ENCODE measurements at regions not wholly inside any gene's neighbourhood (a gene's known extent, or its start where the extent isn't known, plus 50 kb on each side); places are given as distances from the start of the nearest gene placed in this dataset.

DNA sequence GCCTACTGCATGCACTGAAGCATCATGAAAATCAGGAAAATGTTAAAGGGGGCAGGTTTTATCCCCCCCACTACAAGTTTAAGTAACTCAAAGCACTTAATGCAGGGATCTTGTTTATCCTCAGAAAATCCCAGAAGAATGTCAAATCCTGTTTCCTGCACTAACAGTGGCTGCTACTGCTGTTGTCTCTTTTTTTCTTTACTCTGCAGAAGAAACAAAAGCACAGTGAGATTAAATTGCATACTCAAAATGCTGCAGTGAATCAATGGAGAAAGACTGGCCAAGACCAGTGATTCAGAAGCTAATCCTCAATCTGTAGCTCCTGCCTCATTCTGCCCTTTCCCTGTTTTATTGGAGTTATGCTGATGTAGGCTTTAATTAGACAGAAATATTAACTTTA, 332.3 kb upstream of the FIGN start:
- Histone ChIP-seq H3K79me2 (ENCODE audit: control insufficient read depth, insufficient read depth, low read length) (no peaks in the 10 kb centered on the region), H4K20me1 (ENCODE audit: control insufficient read depth, extremely low read depth, insufficient read depth, low read length) (no peaks in the 10 kb centered on the region), H3K27me3 (ENCODE audit: control insufficient read depth, extremely low read depth, insufficient read depth, low read length) (no peaks in the 10 kb centered on the region), H3K9me1 (ENCODE audit: control insufficient read depth, extremely low read depth, insufficient read depth, low read length) (no peaks in the 10 kb centered on the region), H3K9me3 (ENCODE audit: control insufficient read depth, low read depth, low read length) (no peaks in the 10 kb centered on the region), H3K36me3 (ENCODE audit: control insufficient read depth in 2 of 2, extremely low read depth in 1 of 2, insufficient read depth in 2 of 2, low read length in 2 of 2) (no peaks in the 10 kb centered on the region), H3K4me2 (ENCODE audit: control insufficient read depth, extremely low read depth, insufficient read depth, low read depth, low read length) (no peak overlapping the region), H3K4me1 (ENCODE audit: control insufficient read depth, extremely low read depth, insufficient read depth, low read length) (no peaks in the 10 kb centered on the region), H3K27ac (ENCODE audit: control insufficient read depth, insufficient read depth, low read length) (no peak overlapping the region), H3K9ac (ENCODE audit: control insufficient read depth, extremely low read depth, insufficient read depth, low read length) (no peak overlapping the region), H3K4me3 (ENCODE audit: control insufficient read depth in 2 of 3, extremely low read depth in 1 of 3, insufficient read depth in 2 of 3, low read depth in 1 of 3, low read length in 3 of 3) (no peak overlapping the region), H2AFZ (ENCODE audit: control insufficient read depth, low read length) (no peak overlapping the region)
- FAIRE-seq (no peak), DNase-seq (ENCODE audit: low read depth, low spot score) (no peak)
- TF ChIP-seq, protein P1, sequence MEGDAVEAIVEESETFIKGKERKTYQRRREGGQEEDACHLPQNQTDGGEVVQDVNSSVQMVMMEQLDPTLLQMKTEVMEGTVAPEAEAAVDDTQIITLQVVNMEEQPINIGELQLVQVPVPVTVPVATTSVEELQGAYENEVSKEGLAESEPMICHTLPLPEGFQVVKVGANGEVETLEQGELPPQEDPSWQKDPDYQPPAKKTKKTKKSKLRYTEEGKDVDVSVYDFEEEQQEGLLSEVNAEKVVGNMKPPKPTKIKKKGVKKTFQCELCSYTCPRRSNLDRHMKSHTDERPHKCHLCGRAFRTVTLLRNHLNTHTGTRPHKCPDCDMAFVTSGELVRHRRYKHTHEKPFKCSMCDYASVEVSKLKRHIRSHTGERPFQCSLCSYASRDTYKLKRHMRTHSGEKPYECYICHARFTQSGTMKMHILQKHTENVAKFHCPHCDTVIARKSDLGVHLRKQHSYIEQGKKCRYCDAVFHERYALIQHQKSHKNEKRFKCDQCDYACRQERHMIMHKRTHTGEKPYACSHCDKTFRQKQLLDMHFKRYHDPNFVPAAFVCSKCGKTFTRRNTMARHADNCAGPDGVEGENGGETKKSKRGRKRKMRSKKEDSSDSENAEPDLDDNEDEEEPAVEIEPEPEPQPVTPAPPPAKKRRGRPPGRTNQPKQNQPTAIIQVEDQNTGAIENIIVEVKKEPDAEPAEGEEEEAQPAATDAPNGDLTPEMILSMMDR (optimal IDR thresholded peaks at IDR 0.05 in 1 of 3, IDR thresholded peaks at IDR 0.05 in 1 of 3, conservative IDR thresholded peaks at IDR 0.05 in 1 of 3; ENCODE audit: extremely low read depth in 1 of 3, insufficient read depth in 2 of 3, low read length in 3 of 3) = no peak
- no peak for TF ChIP-seq EZH2 (IDR thresholded peaks at IDR 0.05; ENCODE audit: low read length)
- dilution Hi-C loops (cut with MboI; ENCODE audit: extremely low pct_ligation_motif_present, low sequenced_read_pairs) = no loop called here

GRCh38 chr2:164066095-164066494, 330.3 kb upstream of the FIGN start:
- Histone ChIP-seq H3K9ac (ENCODE audit: control insufficient read depth, extremely low read depth, insufficient read depth, low read length) (no peak overlapping the region), H3K27me3 (ENCODE audit: control insufficient read depth, extremely low read depth, insufficient read depth, low read length) (no peaks in the 10 kb centered on the region), H3K9me3 (ENCODE audit: control insufficient read depth, low read depth, low read length) (no peaks in the 10 kb centered on the region), H3K4me1 (ENCODE audit: control insufficient read depth, extremely low read depth, insufficient read depth, low read length) (no peaks in the 10 kb centered on the region), H3K36me3 (ENCODE audit: control insufficient read depth in 2 of 2, extremely low read depth in 1 of 2, insufficient read depth in 2 of 2, low read length in 2 of 2) (no peaks in the 10 kb centered on the region), H4K20me1 (ENCODE audit: control insufficient read depth, extremely low read depth, insufficient read depth, low read length) (no peaks in the 10 kb centered on the region), H3K4me2 (ENCODE audit: control insufficient read depth, extremely low read depth, insufficient read depth, low read depth, low read length) (no peak overlapping the region), H3K4me3 (ENCODE audit: control insufficient read depth in 2 of 3, extremely low read depth in 1 of 3, insufficient read depth in 2 of 3, low read depth in 1 of 3, low read length in 3 of 3) (no peak overlapping the region), H3K27ac (ENCODE audit: control insufficient read depth, insufficient read depth, low read length) (no peak overlapping the region), H3K9me1 (ENCODE audit: control insufficient read depth, extremely low read depth, insufficient read depth, low read length) (no peaks in the 10 kb centered on the region), H3K79me2 (ENCODE audit: control insufficient read depth, insufficient read depth, low read length) (no peaks in the 10 kb centered on the region), H2AFZ (ENCODE audit: control insufficient read depth, low read length) (no peak overlapping the region)
- dilution Hi-C loops (cut with MboI; ENCODE audit: extremely low pct_ligation_motif_present, low sequenced_read_pairs) = no loop called here
- DNase-seq (ENCODE audit: low read depth, low spot score) (no peak), FAIRE-seq (no peak)
- TF ChIP-seq, protein P1 (optimal IDR thresholded peaks at IDR 0.05 in 1 of 3, IDR thresholded peaks at IDR 0.05 in 1 of 3, conservative IDR thresholded peaks at IDR 0.05 in 1 of 3; ENCODE audit: extremely low read depth in 1 of 3, insufficient read depth in 2 of 3, low read length in 3 of 3) = no peak
- no peak for TF ChIP-seq EZH2 (IDR thresholded peaks at IDR 0.05; ENCODE audit: low read length)
